Mesenchymal stem cell (in vitro differentiated cells and primary cell): ENCODE measurements at regions not wholly inside any gene's neighbourhood (a gene's known extent, or its start where the extent isn't known, plus 50 kb on each side); places are given as distances from the start of the nearest gene placed in this dataset.

Source experiments
- DNase-seq: peaks from one replicate; pipeline ENCODE4 v3.0.0-alpha.2; 2013
- H2AFZ ChIP-seq: one replicate; pipeline ENCODE4 v1.6.1; 2013; ENCODE audit warnings: low read depth, mild to moderate bottlenecking, control low read depth, inconsistent platforms, low read length, moderate library complexity
- H2AK5ac ChIP-seq: 2 replicates; pipeline ENCODE4 v1.6.1; 2013; ENCODE audit warnings: low read length, moderate library complexity, mild to moderate bottlenecking, inconsistent platforms; ENCODE audit not compliant: severe bottlenecking
- H2BK120ac ChIP-seq: one replicate; pipeline ENCODE4 v1.6.1; 2013; ENCODE audit warnings: low read depth, mild to moderate bottlenecking, inconsistent platforms, low read length, moderate library complexity
- H2BK12ac ChIP-seq, 2 experiments: one replicate each; pipeline ENCODE4 v1.6.1; 2013; ENCODE audit warnings: inconsistent platforms in 2 of 2, low read length in 2 of 2, mild to moderate bottlenecking in 2 of 2, moderate library complexity in 2 of 2, control low read depth in 1 of 2
- H2BK15ac ChIP-seq: one replicate; pipeline ENCODE4 v1.6.1; 2013; ENCODE audit warnings: mild to moderate bottlenecking, low read depth, inconsistent platforms; ENCODE audit not compliant: poor library complexity, severe bottlenecking
- H2BK5ac ChIP-seq: 2 replicates; pipeline ENCODE4 v1.6.1; 2013; ENCODE audit warnings: low read depth, mild to moderate bottlenecking, low read length, control low read depth, inconsistent platforms; ENCODE audit not compliant: poor library complexity, severe bottlenecking
- H3K14ac ChIP-seq, 2 experiments: one replicate each; pipeline ENCODE4 v1.6.1; 2013; ENCODE audit warnings: inconsistent platforms in 2 of 2, low read length in 2 of 2, control low read depth in 1 of 2, mild to moderate bottlenecking in 1 of 2, moderate library complexity in 1 of 2
- H3K18ac ChIP-seq, 2 experiments: one replicate each; pipeline ENCODE4 v1.6.1; 2013; ENCODE audit warnings: inconsistent platforms in 2 of 2, low read length in 2 of 2, control low read depth in 1 of 2, low read depth in 1 of 2, mild to moderate bottlenecking in 1 of 2
- H3K23ac ChIP-seq, 2 experiments: one replicate each; pipeline ENCODE4 v1.6.1; 2013; ENCODE audit warnings: inconsistent platforms in 2 of 2, low read length in 2 of 2, mild to moderate bottlenecking in 2 of 2, moderate library complexity in 2 of 2, control low read depth in 1 of 2
- H3K27ac ChIP-seq: 2 replicates; pipeline ENCODE4 v1.5.1; 2013; ENCODE audit warnings: mild to moderate bottlenecking, moderate library complexity, low read length, control low read depth, inconsistent platforms; ENCODE audit not compliant: poor library complexity, severe bottlenecking
- H3K27me3 ChIP-seq, 2 experiments: 2 replicates each; pipeline versions ENCODE4 v1.6.1 to v1.7.0; 2013; ENCODE audit warnings: low read length in 2 of 2, mild to moderate bottlenecking in 2 of 2, moderate library complexity in 2 of 2, control low read depth in 1 of 2, inconsistent platforms in 1 of 2; ENCODE audit not compliant: control insufficient read depth in 1 of 2, insufficient read depth in 1 of 2
- H3K36me3 ChIP-seq, 2 experiments: 2 replicates each; pipeline versions ENCODE4 v1.6.1 to v1.7.0; 2013; ENCODE audit warnings: low read length in 2 of 2, control low read depth in 1 of 2, inconsistent platforms in 1 of 2, low read depth in 1 of 2, mild to moderate bottlenecking in 1 of 2; ENCODE audit not compliant: insufficient read depth in 2 of 2, control insufficient read depth in 1 of 2
- H3K4ac ChIP-seq, 2 experiments: one replicate each; pipeline ENCODE4 v1.6.1; 2013; ENCODE audit warnings: inconsistent platforms in 2 of 2, low read length in 2 of 2, mild to moderate bottlenecking in 2 of 2, moderate library complexity in 2 of 2, control low read depth in 1 of 2, low read depth in 1 of 2
- H3K4me1 ChIP-seq: 2 replicates; pipeline ENCODE4 v1.6.1; 2013; ENCODE audit warnings: low read depth, low read length, control low read depth; ENCODE audit not compliant: control insufficient read depth, insufficient read depth
- H3K4me2 ChIP-seq: 2 replicates; pipeline ENCODE4 v1.6.1; 2013; ENCODE audit warnings: low read length, mild to moderate bottlenecking, inconsistent platforms; ENCODE audit not compliant: poor library complexity, severe bottlenecking
- H3K4me3 ChIP-seq, 2 experiments: 2 replicates each; pipeline versions ENCODE4 v1.5.1 to v1.7.0; 2013; ENCODE audit warnings: low read length in 2 of 2, mild to moderate bottlenecking in 2 of 2, control low read depth in 1 of 2, low read depth in 1 of 2; ENCODE audit not compliant: insufficient read depth in 1 of 2
- H3K79me1 ChIP-seq: replicated peaks from 2 replicates; pipeline ENCODE4 v1.6.1; 2013; ENCODE audit warnings: mild to moderate bottlenecking, control low read depth, low read length, inconsistent platforms; ENCODE audit not compliant: poor library complexity, severe bottlenecking
- H3K9ac ChIP-seq: 2 replicates; pipeline ENCODE4 v1.7.0; 2013; ENCODE audit warnings: mild to moderate bottlenecking, low read length, moderate library complexity
- H3K9me3 ChIP-seq: 2 replicates; pipeline ENCODE4 v1.7.0; 2013; ENCODE audit warnings: mild to moderate bottlenecking, low read length; ENCODE audit not compliant: control insufficient read depth
- H4K8ac ChIP-seq: one replicate; pipeline ENCODE4 v1.6.1; 2013; ENCODE audit warnings: inconsistent platforms, mild to moderate bottlenecking, low read length, moderate library complexity
- H4K91ac ChIP-seq: one replicate; pipeline ENCODE4 v1.6.1; 2013; ENCODE audit warnings: mild to moderate bottlenecking, low read length, inconsistent platforms
- WGBS: methylation state at CpG from one replicate; pipeline ENCODE4 v1.1.7; 2013; ENCODE audit warnings: mixed read lengths; 5-methylcytosine and 5-hydroxymethylcytosine counted together

GRCh38 chr16:86408685-86409084, 101.6 kb upstream of the FOXF1 start:
- Histone ChIP-seq H3K79me1 (no peaks in the 10 kb centered on the region), H2AK5ac (no peak overlapping the region), H2BK15ac (peak overlapping the region; percentile 13), H3K4me3 (no peak overlapping the region), H2BK120ac (no peak overlapping the region), H4K91ac (no peak overlapping the region), H3K4ac (peak overlapping the region in 1 of 2 experiments; percentile 38), H3K9me3 (peaks cover 27% of the 10 kb centered on the region), H2BK5ac (no peak overlapping the region), H3K4me2 (no peak overlapping the region), H2AFZ (peak overlapping the region; percentile 56), H3K14ac (peak overlapping the region in 1 of 2 experiments; percentile 58), H3K9ac (no peak overlapping the region), H3K23ac (no peak overlapping the region), H3K18ac (peak overlapping the region; percentile 68 to 81), H3K27ac (no peak overlapping the region), H3K36me3 (no peaks in the 10 kb centered on the region), H3K27me3 (peaks cover 0 to 75% of the 10 kb centered on the region in 2 experiments), H2BK12ac (peak overlapping the region; percentile 32 to 81), H3K4me1 (no peaks in the 10 kb centered on the region), H4K8ac (peak overlapping the region; percentile 80)
- no peak for DNase-seq
- 49% methylated on average over 4 of the region's 4 CpGs for WGBS

GRCh38 chr16:86410081-86410480, 100.2 kb upstream of the FOXF1 start:
- peaks cover 0 to 70% of the 10 kb centered on the region in 2 experiments for H3K27me3 ChIP-seq
- no peak overlapping the region for H3K4ac ChIP-seq
- H3K23ac ChIP-seq, result no peak overlapping the region
- H3K9me3 ChIP-seq, result peaks cover 27% of the 10 kb centered on the region
- no peak overlapping the region for H3K9ac ChIP-seq
- H2BK15ac ChIP-seq, result no peak overlapping the region
- H2BK120ac ChIP-seq, result no peak overlapping the region
- H4K91ac ChIP-seq, result no peak overlapping the region
- no peaks in the 10 kb centered on the region for H3K4me1 ChIP-seq
- no peak overlapping the region for H2BK12ac ChIP-seq
- no peak overlapping the region for H3K14ac ChIP-seq
- no peak overlapping the region for H3K4me3 ChIP-seq
- no peak overlapping the region for H3K27ac ChIP-seq
- no peak overlapping the region for H2AK5ac ChIP-seq
- H3K79me1 ChIP-seq, result no peaks in the 10 kb centered on the region
- no peak overlapping the region for H4K8ac ChIP-seq
- DNase-seq, result no peak
- no peak overlapping the region for H2BK5ac ChIP-seq
- 100% methylated on average over 2 of the region's 2 CpGs for WGBS
- no peak overlapping the region for H3K4me2 ChIP-seq
- no peak overlapping the region for H3K18ac ChIP-seq
- no peaks in the 10 kb centered on the region for H3K36me3 ChIP-seq
- no peak overlapping the region for H2AFZ ChIP-seq

GRCh38 chr16:86410529-86410928, 99.8 kb upstream of the FOXF1 start:
- Histone ChIP-seq H3K18ac (no peak overlapping the region), H3K4me1 (no peaks in the 10 kb centered on the region), H2AK5ac (no peak overlapping the region), H2BK15ac (no peak overlapping the region), H3K79me1 (no peaks in the 10 kb centered on the region), H3K9me3 (peaks cover 27% of the 10 kb centered on the region), H3K14ac (no peak overlapping the region), H3K9ac (no peak overlapping the region), H4K8ac (no peak overlapping the region), H2AFZ (no peak overlapping the region), H2BK5ac (no peak overlapping the region), H4K91ac (no peak overlapping the region), H3K23ac (no peak overlapping the region), H3K27me3 (peaks cover 0 to 69% of the 10 kb centered on the region in 2 experiments), H3K4ac (no peak overlapping the region), H3K4me2 (no peak overlapping the region), H3K4me3 (no peak overlapping the region), H2BK12ac (no peak overlapping the region), H3K27ac (no peak overlapping the region), H3K36me3 (no peaks in the 10 kb centered on the region), H2BK120ac (no peak overlapping the region)
- DNase-seq, result no peak
- WGBS, result 90% methylated on average over 4 of the region's 5 CpGs

GRCh38 chr16:86411897-86412296, 98.4 kb upstream of the FOXF1 start:
- WGBS, result 62% methylated on average over 7 of the region's 7 CpGs
- Histone ChIP-seq H4K8ac (peak overlapping the region; percentile 9), H3K9me3 (peaks cover 35% of the 10 kb centered on the region), H2BK12ac (no peak overlapping the region), H2AK5ac (no peak overlapping the region), H2BK120ac (no peak overlapping the region), H3K4me2 (no peak overlapping the region), H3K18ac (no peak overlapping the region), H2BK5ac (no peak overlapping the region), H3K4me1 (no peaks in the 10 kb centered on the region), H3K23ac (no peak overlapping the region), H3K27me3 (peaks cover 0 to 68% of the 10 kb centered on the region in 2 experiments), H3K36me3 (no peaks in the 10 kb centered on the region), H3K9ac (no peak overlapping the region), H3K27ac (no peak overlapping the region), H4K91ac (no peak overlapping the region), H3K4me3 (no peak overlapping the region), H2BK15ac (no peak overlapping the region), H3K14ac (no peak overlapping the region), H2AFZ (no peak overlapping the region), H3K4ac (no peak overlapping the region), H3K79me1 (no peaks in the 10 kb centered on the region)
- no peak for DNase-seq
